Bronchial epithelial cell (primary cell): ENCODE measurements at regions not wholly inside any gene's neighbourhood (a gene's known extent, or its start where the extent isn't known, plus 50 kb on each side); places are given as distances from the start of the nearest gene placed in this dataset.

ENCODE experiments used
- DNase-seq: peaks from one replicate; pipeline ENCODE4 v3.0.0-alpha.2; 2010; ENCODE audit warnings: low read depth
- FAIRE-seq: peaks from 2 replicates; lab custom pipeline; 2011; peaks lifted over from hg19 to GRCh38; lab: Jason Lieb, UNC
- H3K27me3 ChIP-seq: 2 replicates; pipeline ENCODE4 v1.5.1; 2011; ENCODE audit warnings: low read length; ENCODE audit not compliant: control insufficient read depth, insufficient read depth
- H3K36me3 ChIP-seq: 2 replicates; pipeline ENCODE4 v1.5.1; 2011; ENCODE audit warnings: low read length; ENCODE audit not compliant: control insufficient read depth, insufficient read depth
- H3K4me3 ChIP-seq: 2 replicates; pipeline ENCODE4 v1.5.1; 2011; ENCODE audit warnings: mild to moderate bottlenecking, low read depth, low read length, control low read depth
- CTCF ChIP-seq: IDR thresholded peaks from 2 replicates; pipeline ENCODE4 v1.5.1; 2011; ENCODE audit warnings: mild to moderate bottlenecking, moderate library complexity, low read length, control low read depth, inconsistent platforms; ENCODE audit not compliant: insufficient read depth, severe bottlenecking

- H3K36me3 ChIP-seq: no peaks in the 10 kb centered on the region
- FAIRE-seq (no peak), DNase-seq (no peak)
- no peak for TF ChIP-seq CTCF
- no peak overlapping the region for H3K4me3 ChIP-seq
- no peaks in the 10 kb centered on the region for H3K27me3 ChIP-seq
Observed at GRCh38 chr13:22569811-22570210, 611.0 kb upstream of the SGCG start.

- Histone ChIP-seq H3K4me3 (no peak overlapping the region), H3K36me3 (no peaks in the 10 kb centered on the region), H3K27me3 (no peaks in the 10 kb centered on the region)
- DNase-seq (no peak), FAIRE-seq (no peak)
- TF ChIP-seq CTCF: no peak
Observed at GRCh38 chr13:22589880-22590279, 590.9 kb upstream of the SGCG start.

DNA sequence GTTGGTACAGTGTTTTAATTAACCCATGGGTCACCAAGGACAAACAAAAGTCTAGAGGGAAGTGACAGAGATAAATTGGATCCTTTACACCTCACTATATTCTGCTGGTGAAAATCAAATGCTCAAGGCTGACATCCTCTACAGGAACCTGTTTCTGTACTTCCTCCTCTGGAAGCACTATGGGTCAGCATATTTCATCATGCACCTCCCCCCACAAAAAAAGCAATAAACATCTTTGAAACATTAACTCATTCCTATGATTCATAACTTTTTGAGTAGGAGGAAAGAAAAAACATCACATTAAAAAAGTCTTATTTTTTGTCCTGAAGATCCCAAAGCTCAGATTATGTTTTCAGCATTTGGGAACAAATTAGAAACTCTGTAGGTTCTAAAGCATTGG lies 588.3 kb upstream of the SGCG start:
- no peak overlapping the region for H3K4me3 ChIP-seq
- DNase-seq (peak; percentile 29), FAIRE-seq (no peak)
- TF ChIP-seq CTCF: no peak
- no peaks in the 10 kb centered on the region for H3K27me3 ChIP-seq
- no peaks in the 10 kb centered on the region for H3K36me3 ChIP-seq

GRCh38 chr13:22594041-22594440 lies 586.7 kb upstream of the SGCG start:
- H3K36me3 ChIP-seq: no peaks in the 10 kb centered on the region
- no peak overlapping the region for H3K4me3 ChIP-seq
- FAIRE-seq: no peak
- TF ChIP-seq CTCF: no peak
- no peaks in the 10 kb centered on the region for H3K27me3 ChIP-seq
- no peak for DNase-seq

DNA sequence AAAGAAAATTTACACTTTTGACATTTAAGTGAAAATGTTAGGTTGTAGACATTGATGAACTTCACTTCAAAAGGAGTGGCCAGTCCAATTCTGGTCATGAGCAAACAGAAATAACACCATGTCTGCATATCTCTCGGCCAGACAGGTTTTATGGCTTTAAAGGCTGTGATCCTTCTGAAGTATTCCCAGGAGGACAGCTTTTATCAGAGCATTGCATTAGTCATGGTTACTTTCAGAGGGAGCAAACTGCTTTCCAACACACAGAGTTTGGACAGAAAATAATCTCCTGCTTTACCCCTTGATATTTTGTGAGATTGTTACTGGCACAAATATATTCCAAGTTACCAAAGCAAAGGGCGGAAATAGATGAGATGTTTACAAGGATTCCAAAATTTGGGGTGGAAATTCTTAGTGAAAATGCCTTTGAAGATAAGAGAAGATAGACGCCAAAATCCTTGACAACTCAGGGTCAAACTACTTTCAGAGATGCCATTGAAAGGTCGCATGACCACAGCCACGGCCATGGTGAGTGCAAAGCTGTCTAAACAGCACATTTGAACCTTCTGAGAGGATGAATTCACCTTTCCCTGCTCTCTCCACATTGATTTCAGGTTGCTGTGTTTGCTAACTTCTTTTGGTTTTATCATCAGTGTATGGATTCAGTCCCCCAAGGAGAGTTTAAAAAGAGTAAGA lies 584.5 kb upstream of the SGCG start:
- no peak for DNase-seq
- H3K36me3 ChIP-seq: no peaks in the 10 kb centered on the region
- H3K27me3 ChIP-seq: no peaks in the 10 kb centered on the region
- no peak overlapping the region for H3K4me3 ChIP-seq
- no peak for TF ChIP-seq CTCF
- FAIRE-seq: no peak

- no peak for TF ChIP-seq CTCF
- DNase-seq (no peak), FAIRE-seq (no peak)
- H3K4me3 ChIP-seq: no peak overlapping the region
- H3K36me3 ChIP-seq: no peaks in the 10 kb centered on the region
- no peaks in the 10 kb centered on the region for H3K27me3 ChIP-seq
Observed at GRCh38 chr13:22599156-22599555, 581.6 kb upstream of the SGCG start.
